Stimulated activated naive CD4-positive, alpha-beta T cell treated with Interleukin-2 at 50 U/mL for 16 hours (primary cell): ENCODE measurements at regions not wholly inside any gene's neighbourhood (a gene's known extent, or its start where the extent isn't known, plus 50 kb on each side); places are given as distances from the start of the nearest gene placed in this dataset.

Experiments
- DNase-seq: peaks from one replicate; lab custom pipeline; 2025; lab: John Stamatoyannopoulos, UW

DNA sequence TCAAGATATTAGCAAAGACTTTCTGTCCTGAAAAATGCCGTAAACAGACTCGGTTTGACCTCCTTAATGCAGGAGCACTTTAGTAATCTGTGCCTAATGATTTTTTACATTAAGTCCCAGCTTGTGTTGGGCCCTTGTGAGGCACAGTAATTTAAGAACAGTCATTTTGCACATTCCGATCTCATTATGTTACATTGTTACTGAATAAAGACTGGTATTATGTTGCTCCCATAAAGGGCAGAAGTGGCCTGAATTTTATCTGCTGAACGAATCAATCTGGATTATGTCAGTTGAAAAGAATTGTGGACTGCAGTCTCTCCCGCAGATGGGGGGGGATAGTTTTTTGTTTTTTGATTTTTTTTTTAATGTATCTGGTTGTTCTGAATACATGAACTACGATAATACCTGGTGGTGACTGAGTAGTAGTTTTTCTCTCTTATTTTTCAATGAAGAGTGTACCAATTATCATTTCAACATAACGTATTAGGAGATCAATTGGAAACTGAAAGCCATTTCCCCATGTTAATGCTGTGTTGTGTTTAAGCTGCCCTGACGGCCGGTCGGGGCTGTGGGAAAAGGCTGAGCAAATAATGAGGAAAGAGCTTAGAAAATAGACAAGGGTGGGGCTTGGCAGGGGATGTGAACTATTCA is 290.2 kb downstream of the ZNF536 start:
- DNase-seq: no peak

DNA sequence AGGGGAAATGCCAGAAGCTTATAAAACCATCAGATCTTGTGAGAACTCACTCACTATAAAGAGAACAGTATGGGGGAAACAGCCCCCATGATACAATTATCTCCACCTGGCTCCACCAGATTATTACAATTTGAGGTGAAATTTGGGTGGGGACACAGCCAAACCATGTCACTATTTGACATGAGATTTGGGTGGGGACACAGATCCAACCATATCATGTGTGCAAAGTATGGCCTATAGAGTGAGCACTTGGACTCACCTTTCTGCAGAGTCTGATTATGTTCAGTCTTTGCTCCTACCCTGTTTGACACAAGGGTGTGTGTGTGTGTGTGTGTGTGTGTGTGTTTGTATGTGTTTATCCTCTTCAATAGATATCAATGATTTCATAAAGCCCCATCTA is 287.5 kb downstream of the ZNF536 start:
- no peak for DNase-seq

DNA sequence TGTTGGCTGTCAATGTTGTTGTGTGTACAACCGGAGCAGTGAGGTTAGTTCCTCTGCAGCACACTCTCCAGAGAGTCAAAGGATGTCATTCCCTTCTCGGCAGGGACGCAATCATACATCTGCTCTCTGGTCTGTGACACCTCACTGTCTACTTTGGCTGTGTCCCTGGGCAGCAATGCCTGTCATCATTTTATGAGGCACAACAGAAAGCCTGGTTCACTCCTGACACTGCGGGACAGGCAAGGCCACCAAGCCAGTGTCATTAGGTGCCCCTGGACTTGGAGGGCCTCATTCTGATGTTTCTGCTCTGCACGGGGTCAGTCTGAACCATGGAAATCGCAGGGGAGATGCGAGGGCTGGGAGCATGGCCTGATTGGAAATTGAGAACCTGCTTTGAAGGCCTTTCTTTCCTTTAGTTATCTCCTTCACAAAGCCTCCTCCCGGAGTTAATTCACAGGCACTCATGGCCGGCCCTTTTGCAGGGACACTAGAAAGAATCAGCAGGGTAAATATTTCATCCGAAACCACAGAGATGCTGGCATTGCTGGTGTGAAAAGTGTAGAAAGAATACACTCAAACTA is 284.4 kb downstream of the ZNF536 start:
- DNase-seq: no peak

DNA sequence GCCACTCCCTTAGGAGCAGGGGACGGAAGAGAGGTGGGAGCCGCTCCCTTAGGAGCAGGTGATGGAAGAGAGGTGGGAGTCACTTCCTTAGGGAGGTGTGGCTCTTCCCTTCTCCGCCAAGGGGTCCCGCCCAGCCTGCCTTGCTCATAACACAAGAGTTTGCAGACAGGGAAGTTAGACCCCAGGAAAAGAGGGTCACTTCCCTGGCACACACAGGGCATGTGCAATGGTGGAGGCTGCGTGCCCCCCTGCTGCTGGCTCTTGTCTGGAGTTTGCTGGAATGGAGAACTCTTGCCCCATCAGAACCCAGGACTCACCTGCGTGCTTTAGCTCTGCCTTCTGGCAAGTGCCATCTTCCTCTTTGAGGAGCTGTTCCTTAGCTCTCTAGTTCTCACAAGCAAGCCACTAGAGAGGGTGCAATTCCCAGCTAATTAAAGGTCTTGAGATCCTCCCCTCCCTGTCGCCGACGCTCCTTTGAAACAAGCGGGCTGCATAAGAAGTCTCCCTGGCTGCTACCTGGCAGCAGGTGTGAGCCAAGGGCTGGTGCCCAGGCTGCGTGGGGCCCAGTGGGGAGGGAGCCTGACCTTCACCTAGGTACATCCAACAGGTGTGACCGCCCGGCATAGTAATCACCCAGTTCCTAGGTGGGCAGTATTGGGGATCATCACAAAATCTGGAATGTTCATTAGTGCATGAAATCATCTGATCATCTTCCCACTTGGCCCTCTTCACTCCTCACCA is 281.6 kb downstream of the ZNF536 start:
- no peak for DNase-seq

DNA sequence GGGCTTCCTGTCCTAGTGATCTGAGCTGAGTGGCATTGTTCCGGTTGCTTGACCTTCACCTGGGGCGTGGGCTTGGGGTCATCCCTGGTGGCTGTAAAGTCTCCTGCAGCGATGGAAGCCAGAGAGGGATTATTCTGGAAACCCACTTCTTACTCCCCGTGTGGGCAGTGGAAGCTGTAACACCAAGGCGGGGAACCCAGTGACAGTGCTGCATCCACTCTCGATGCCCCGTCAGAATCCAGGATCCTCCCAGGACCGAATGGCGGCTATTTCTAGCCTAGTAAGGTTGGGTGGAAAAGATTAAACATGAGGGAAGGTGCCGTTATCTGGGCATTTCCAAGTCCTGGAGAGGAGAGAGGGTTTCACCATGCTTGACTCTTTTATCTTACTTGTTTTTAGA is 280.6 kb downstream of the ZNF536 start:
- DNase-seq: no peak

DNA sequence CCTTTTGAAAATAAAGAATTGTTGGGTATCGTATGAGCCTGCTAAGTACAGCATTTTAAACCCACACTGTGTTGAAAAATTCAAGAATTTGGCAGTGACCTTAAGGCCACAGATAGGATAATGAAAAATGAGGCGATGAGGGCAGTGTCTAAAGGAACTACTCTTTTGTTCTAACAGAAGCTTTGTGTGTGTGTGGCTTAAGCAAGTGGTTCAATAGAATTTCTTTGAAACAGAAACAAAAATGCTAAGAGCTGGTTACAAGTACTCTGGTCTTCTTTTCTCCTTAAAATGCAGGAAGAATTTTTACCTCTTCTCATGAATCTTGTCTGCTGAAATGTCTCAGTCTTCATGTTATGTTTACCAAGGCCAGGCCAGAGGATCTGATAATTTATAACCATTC is 279.5 kb downstream of the ZNF536 start:
- DNase-seq: no peak

DNA sequence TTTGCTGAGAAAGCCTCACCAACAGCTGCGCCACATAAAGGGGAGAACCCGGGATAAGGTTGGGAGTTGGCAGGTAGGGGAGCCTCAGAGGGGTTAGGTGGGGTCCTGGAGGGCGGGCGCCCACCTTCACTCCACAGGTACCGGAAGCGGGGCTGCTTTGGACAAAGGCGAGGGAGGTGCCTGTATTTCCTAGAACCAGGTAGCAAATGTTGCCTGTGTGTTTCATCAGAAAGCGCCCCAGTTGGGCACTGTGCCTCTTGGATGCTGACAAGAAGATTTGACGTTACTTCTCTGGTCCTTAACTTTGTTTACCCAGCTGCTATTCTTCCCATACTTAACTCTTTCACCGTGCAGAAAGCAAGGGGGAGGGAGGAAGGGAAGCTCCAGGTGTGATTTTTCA is 278.9 kb downstream of the ZNF536 start:
- no peak for DNase-seq

DNA sequence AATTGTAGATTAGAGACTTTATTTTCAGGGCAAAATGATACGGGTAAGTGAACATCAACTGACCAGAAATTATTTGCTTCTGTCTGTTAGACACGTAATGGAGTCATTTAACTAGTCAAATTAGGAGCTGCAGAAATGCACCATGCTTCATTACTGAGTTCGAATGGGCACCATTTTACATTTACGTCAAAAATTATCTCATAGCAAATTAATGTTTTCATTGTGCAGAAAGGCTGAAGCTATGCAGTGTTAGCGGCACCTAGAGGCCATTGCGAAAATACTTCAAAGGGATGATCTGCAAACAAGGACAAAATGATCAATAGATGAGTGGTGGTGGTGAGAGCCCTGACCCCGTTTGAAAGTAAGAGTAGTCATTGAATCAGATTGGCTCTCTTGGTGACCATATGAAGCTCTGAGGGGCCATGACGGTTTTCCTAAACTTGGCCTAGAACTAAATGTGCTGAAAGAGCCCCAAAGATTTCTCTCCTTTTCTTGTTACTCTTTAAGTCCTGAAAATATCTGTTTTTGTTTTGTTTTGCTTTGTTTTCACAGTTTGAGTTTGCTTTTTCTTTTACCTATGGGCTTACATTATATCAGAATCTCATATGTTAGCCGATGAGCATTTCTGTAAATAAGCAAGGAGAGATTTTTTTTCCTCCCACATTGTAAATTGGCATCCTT is 277.9 kb downstream of the ZNF536 start:
- no peak for DNase-seq

DNA sequence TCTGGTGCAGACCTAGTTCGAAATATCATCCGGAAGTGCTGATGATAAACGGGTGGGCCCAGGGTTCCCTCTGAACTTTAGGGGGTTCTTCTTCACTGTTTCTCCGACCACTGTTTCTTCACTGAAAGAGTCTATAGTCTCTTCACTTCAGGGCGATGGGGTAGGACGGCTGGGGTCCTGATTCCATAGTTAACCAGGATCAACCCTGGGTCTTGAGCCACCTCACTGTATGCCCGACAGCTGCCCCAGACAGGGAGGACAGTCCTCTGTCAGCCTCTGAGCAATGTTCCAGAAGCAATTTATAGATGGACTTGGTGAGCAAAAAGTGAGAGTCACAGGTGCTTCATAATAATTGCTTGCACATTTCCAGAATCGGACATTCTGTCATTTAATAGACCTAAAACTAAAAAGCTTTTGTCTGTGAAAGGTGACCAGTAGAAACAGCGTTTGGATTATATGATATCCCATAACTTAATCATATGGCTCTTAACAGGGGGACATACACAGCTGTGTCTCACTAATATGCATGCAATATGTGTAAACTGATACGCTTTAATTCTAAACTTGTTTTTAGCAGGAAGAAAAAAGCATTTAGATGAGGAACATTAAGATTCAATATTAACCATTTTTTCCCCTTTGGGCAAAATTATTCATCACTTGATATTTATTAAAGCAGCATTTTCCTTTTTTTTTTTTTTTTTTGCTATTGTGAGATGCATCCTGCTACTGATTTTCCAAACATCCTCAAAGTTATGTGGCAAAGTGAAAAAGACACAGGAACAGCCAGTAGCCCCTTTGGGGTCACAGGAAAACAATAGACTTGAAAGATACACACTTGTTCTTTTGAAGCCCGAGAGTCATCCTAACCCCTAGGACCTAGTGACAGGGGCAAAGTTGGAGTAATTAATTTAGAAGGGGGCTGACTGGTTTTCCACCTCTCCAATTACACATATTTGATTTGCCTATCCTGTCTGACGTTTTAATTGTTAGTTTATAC is 277.0 kb downstream of the ZNF536 start:
- DNase-seq: no peak

DNA sequence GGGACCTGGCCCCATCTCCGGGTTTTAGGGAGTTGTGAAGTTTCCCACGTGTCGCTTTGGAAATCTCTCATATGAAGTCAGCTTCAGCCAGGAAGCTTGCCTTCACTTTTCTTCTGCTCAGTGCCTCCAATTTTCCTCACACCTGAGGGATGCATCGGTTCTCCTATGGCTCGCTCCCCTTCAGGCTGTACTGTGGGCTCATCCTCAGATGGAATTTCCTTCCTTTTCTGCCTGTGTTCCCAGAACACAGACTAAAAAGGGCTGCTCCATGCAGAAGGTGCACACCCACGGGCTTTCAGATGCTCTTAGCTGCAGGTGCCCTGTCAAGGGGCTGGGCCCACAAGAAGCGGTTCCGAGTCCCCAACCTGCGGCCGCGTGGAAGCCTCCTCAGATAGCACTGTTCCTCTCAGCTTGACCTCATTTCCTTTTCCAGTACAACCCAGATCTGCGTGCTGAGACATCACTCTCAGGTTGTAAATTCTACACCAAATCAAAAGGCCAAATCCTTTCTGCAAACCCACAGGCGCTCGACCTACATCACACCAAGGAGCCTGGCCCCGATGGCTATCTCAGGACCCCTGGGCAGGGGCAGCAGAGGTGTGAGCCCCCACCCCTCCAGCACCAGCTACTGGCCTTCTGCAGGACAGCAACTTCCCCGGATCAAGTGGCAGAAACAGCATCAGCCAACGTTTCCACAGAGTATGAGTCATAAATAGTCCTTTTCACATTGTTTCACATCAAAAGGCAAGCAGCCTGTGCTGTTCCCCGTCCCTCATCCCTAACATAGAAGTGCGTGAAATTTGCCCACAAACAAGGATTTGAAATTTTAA is 275.9 kb downstream of the ZNF536 start:
- no peak for DNase-seq

DNA sequence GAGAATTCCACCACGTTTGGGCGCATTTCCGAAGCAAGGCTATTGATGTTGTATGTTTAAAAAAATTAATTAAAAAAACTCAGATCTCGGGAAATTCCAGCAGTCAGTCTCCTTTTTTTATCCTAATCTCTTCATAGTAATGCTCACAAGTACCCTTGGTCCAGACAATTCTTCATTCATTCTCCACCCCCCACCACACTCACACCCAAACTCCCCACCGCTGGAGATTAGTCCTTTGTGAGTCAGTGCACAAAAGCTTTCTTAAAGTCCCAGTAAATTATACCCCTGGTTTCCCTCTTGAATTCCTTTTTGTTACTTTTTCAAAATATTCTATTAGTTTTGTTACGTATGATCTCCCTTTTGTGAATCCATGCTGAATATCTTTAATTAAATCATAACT is 274.6 kb downstream of the ZNF536 start:
- no peak for DNase-seq

DNA sequence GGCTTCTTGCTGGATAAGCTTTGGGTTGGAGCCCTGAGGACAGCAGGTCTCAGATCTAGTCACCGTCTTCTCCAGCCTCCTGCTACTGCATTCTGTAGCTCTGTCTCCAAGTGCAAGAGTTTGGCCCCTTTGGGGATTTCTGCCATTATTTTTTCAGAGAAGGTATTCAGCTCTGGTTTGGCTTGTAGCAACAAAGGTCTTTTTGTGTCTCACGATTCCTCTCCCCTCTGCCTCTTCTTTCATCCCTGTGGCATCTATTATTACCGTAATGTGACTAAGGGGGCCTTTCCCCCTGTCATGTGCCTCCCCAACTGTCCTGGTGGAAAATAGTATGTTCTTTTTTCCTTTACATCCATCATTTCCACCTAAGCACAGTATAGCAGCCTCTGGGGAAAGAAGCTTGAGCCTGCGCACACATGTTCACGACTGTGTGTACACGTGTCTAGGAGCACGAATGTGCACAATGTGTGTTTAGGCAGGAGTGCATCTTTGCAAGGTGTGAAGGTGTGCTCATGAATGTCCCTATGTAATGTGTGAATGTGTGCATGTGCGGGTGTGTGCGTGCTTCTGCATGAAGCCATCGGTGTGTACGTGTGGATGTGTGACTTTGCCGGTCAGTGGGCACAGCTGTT is 273.9 kb downstream of the ZNF536 start:
- no peak for DNase-seq

DNA sequence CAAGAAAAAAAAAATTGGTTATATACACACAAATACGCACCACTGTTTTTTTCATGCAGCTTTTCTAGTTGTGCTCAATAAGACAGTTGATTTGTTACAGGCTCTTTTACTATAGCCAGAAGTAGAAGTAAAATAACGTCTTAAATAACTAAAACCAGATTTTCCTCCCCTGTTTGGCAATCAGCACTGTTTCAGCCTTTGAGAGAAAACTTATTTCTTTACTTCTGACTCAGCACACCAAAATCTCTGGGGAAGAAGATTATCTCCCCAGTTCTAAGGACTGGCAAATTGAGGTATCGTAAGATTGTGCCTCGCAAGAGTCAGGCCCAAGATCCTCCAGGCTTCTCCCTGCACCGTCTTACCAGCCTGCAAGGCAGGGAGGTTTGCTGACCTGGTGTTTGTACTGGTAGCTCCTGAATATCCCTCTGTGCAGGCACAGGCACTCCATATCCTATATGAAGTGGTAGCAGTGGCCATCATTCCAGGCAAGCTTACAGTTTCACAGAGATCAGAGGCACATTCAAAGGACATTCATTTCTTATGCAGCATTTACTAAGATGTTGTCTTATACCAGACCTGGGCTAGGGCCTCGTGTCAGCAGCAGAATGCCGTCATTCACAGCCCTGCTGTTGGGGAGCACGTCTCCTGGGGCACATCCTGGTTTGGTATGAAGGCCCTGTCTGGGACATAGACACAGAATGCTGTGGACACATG is 268.2 kb downstream of the ZNF536 start:
- DNase-seq: no peak

DNA sequence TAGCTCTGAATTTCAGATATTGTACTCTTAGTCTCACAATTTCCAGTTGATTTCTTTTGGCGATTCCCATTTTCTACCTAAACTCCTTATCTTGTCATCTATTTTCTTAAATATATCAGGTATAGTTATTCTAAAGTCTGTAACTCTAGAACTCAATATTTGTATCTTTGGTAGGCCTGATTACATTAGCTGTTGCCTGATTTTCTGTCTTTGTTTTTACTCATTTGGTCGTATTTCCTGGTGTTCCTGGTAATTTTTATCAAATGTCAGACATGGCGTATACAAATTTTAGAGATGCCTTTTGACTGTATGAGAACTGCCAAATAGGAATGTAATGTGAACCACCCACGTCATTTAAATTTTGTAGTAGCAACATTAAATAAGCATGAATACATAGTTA is 266.7 kb downstream of the ZNF536 start:
- DNase-seq: no peak

DNA sequence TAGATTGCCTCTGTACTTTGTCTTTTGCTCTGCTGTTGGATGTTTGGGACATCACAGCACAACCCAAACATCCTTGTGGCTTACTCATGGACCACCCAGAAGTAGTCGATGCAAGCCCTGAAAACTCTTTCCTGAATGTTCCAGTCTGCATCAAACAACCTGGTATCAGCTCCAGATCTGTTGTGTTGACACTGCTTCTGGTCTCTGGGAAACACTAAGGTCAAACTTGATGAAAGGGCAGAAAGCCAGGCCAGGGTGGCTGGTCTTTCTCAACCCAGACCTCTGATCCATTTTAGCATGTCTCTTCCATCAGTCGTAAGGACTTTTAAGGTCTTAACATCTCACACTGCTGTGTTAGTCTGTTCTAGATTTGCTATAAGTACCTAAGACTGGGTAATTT is 265.7 kb downstream of the ZNF536 start:
- no peak for DNase-seq

DNA sequence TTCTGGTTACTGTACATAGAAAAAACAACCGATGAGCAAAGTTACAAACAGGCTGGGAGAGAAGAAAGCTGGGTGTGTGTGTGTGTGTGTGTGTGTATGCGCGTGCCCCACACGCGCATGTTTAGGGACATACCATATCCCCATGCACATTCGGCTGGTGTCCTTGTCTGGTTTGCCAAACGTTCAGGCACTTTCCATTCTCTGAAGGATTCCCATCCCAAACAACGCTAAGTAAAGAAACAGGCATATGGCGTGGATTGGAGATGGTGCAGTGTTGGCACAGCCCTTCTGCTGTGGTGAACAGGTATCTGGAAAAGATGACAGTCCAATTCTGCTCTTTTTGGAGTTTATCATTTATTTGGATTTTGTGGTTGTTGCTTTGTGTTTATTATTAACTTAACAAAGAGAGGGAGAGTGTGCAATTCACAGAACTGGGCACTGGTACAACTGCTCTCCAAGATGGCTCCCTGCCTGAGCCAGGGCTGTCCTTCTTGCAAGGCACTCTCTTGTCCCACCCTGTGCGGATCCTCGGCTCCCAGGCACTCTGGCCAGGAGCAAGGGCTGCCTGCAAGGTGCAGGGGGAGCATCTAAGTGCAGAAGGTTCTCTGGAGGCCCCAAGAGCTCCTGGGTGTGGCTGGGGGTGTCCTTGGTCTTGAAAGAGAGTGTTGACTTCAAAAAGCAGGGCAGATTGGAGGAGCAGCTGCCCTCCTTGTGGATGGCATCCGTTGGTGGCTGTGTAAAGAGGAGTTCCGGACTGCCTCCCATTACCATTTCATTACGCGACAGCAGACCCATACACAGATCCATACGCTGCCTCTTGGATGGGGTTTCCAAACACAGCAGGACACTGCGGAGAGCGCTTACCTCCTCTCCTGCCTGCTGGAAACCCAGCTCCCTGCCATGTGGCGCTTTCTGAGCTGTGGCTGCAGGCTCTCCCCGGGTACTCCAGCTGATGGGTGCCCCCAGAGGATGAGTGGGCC is 263.1 kb downstream of the ZNF536 start:
- no peak for DNase-seq

DNA sequence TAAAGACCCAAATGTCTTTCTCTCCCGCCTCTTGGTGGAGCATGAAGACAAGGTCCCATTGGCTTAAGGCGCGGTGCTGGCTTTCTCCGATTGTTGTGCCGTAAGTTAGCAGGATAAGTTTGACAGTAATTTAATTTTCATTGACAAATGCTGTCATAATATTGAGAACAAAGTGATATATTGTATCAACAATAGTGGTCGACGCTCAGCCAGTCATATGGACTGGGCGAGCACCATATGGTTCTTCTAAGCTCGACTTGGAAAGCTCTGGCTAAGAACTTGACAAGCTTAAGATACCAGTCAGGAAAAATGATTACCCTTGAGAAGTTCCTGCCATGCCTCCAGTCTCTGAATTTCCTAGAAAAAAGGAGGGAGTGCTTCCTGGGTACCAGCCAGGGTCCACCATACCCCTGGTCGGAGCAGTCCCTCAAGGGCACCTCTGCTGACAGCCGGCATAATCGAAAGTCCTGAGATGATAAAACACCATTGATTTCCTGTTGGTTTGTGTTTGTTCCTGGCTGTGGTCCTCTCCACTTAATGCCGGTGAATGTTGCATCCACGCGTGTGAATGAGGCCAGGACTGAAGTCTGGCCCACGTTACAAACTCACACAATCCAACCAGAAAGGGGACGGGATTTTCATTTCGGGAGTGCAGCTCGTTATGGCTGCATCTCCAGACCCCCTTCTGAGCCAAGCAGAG is 262.1 kb downstream of the ZNF536 start:
- DNase-seq: no peak

DNA sequence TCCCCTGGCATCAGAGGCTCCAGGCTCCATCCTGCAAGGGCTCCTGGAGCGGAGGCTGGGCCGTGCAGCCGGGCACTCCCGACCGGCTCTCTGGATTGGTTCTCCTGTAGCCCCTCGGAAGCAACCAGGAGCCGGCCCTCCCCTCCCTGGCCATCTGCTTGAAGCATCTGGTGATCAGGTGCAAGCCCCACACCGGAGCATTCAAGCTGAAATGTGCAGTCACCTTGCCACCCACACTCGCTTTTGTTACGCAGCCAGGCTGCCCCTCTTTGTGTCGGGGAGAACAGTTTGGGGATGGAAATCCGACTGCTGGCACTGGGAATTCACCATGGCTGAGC is 258.8 kb downstream of the ZNF536 start:
- no peak for DNase-seq
